Astrocyte (in vitro differentiated cells and primary cell): ENCODE measurements at regions not wholly inside any gene's neighbourhood (a gene's known extent, or its start where the extent isn't known, plus 50 kb on each side); places are given as distances from the start of the nearest gene placed in this dataset.

Experiments
- EZH2 ChIP-seq: IDR thresholded peaks from 2 replicates; pipeline ENCODE4 v1.6.1; 2012; ENCODE audit warnings: mild to moderate bottlenecking, low read length, inconsistent platforms; ENCODE audit not compliant: insufficient read depth
- TF ChIP-seq, protein P1 (sequence below): IDR thresholded peaks from 2 replicates; pipeline ENCODE4 v1.5.1; 2011; ENCODE audit warnings: low read depth, mild to moderate bottlenecking, inconsistent platforms, low read length, moderate library complexity; ENCODE audit not compliant: insufficient read depth

DNA sequence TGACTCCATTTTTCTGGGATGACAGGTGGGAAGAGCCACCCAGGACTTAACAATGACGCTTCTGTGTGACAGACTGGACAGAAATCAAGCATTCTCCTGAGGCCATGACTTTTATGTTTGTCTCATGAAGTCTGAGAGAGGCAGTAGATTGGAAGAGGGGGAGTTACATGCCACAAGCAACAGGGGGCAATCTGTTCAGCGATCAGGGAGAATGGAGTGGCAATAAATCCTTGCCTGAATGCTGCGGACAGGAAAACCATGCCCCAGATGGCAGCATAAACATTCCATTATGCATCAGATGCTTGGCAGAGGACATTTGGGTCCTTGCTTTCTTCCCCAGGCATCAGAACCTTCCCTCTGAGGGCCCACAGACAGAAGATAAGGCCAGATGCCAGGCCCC, 312.4 kb upstream of the DIPK2B start:
- TF ChIP-seq, protein P1, sequence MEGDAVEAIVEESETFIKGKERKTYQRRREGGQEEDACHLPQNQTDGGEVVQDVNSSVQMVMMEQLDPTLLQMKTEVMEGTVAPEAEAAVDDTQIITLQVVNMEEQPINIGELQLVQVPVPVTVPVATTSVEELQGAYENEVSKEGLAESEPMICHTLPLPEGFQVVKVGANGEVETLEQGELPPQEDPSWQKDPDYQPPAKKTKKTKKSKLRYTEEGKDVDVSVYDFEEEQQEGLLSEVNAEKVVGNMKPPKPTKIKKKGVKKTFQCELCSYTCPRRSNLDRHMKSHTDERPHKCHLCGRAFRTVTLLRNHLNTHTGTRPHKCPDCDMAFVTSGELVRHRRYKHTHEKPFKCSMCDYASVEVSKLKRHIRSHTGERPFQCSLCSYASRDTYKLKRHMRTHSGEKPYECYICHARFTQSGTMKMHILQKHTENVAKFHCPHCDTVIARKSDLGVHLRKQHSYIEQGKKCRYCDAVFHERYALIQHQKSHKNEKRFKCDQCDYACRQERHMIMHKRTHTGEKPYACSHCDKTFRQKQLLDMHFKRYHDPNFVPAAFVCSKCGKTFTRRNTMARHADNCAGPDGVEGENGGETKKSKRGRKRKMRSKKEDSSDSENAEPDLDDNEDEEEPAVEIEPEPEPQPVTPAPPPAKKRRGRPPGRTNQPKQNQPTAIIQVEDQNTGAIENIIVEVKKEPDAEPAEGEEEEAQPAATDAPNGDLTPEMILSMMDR, result no peak
- TF ChIP-seq EZH2, result no peak
